ENCODE measurements at regions not wholly inside any gene's neighbourhood (a gene's known extent, or its start where the extent isn't known, plus 50 kb on each side); places are given as distances from the start of the nearest gene placed in this dataset.
"Not testable (repeated sequence)": the region's sequence is repeated elsewhere in the genome, so short reads cannot be mapped to it uniquely, and the experiment has no call there.

DNA sequence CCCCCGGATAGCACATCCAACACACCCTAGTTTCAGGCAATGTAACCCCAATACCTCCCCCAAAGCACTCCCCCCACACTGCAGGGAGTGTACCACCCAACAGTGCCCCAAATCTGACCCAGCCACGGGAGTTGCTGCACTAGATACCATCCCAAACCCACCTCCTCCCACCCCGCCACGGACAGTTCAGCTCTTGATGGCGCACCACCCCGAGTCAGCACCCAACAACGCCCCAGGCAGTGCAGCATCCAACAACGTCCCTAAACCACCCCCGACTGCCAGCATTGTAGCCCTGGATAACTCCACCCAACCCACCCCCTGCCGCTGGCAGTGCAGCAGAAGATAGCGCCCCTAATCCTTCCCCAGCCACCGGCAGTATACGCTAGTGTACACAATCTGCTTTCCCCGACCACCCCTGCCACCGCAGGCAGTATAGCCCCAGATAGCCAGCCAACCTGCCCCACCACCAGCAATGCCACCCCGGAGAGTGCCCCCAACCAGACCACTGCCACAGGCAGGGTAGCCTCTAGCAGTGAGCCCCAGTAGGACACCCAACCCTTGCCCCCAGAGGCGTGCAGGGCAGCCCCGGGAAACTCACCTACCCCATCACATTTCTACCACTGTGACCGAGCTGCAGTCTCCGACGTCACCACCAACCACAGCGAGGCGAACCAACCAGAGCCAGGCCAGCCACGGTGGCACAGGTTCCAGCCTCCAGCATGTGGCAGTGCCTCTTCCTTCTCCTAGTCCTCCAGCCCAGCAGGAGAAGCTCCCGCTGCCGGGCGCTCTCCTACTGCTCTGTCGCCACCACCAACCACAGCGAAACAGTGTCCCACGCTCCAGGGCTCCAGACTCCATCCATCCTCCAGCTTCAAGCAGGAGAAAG, 178.1 kb downstream of the POTEB3 start:
- no peak overlapping the region for H3K27ac ChIP-seq (ENCODE audit: insufficient read depth in 1 of 2, low read depth in 1 of 2, low read length in 2 of 2, poor library complexity in 1 of 2, severe bottlenecking in 2 of 2)
- no peaks in the 10 kb centered on the region for H3K36me3 ChIP-seq (ENCODE audit: control insufficient read depth in 4 of 4, insufficient read depth in 4 of 4, low read length in 3 of 4)
- POLR2A ChIA-PET = no interaction called here
- H3K9me3 ChIP-seq (ENCODE audit: control extremely low read depth in 1 of 5, control insufficient read depth in 4 of 5, insufficient read depth in 2 of 5, low read depth in 1 of 5, low read length in 4 of 5) = peaks cover 0 to 4% (median 0%) of the 10 kb centered on the region in 5 experiments
- WGBS (ENCODE audit: insufficient coverage) = 93% methylated on average over 29 of the region's 30 CpGs
- H3K4me1 ChIP-seq (ENCODE audit: control extremely low read depth in 1 of 4, control insufficient read depth in 4 of 4, insufficient read depth in 4 of 4, low read length in 3 of 4) = no peaks in the 10 kb centered on the region
- no peak overlapping the region for H3K4me3 ChIP-seq (ENCODE audit: control insufficient read depth in 1 of 7, extremely low read depth in 1 of 7, insufficient read depth in 4 of 7, low read depth in 2 of 7, low read length in 6 of 7)
- CTCF ChIA-PET = interaction anchor here (1.3 kb wide), 1 partner anchor 598 kb away, joined by 4 read pairs; no protein-coding TSS in a partner anchor
- DNase-seq = no peak
- peaks cover 0 to 8% (median 0%) of the 10 kb centered on the region in 5 experiments for H3K27me3 ChIP-seq (replicated peaks in 2 of 5; ENCODE audit: control insufficient read depth in 4 of 5, insufficient read depth in 5 of 5, low read length in 4 of 5)

DNA sequence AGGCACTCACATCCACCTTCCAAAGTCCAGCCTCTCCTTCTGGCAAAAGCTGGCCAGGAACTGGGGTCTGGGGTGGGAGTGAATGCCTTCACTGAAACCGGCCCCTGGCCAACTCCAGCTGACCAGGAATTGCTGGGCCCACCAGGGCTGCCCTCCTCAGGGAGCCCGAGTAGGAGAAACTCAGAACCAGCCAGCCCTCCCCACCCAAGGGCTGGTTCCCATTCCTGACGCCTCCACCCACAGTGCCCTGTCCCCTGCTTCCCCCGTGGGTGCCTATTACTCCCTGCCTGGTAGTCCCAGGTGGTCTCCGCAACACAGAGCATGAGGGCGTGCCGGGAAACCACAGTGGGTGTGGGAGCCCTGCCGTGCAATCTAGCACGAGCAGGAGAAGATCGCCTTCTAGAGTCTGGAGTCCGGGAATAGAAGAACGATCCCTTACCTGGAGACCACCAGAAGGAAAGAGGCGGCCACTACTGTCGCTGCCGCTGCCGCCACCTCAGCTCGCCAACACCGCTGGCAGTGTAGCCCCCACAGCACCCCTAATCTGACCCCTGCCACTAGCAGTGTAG, 178.8 kb downstream of the POTEB3 start:
- Histone ChIP-seq H3K36me3 (ENCODE audit: control insufficient read depth in 4 of 4, insufficient read depth in 4 of 4, low read length in 3 of 4) (no peaks in the 10 kb centered on the region), H3K9me3 (ENCODE audit: control extremely low read depth in 1 of 5, control insufficient read depth in 4 of 5, insufficient read depth in 2 of 5, low read depth in 1 of 5, low read length in 4 of 5) (peaks cover 0 to 4% (median 0%) of the 10 kb centered on the region in 5 experiments), H3K4me1 (ENCODE audit: control extremely low read depth in 1 of 4, control insufficient read depth in 4 of 4, insufficient read depth in 4 of 4, low read length in 3 of 4) (no peaks in the 10 kb centered on the region), H3K27me3 (replicated peaks in 2 of 5; ENCODE audit: control insufficient read depth in 4 of 5, insufficient read depth in 5 of 5, low read length in 4 of 5) (peaks cover 0 to 8% (median 0%) of the 10 kb centered on the region in 5 experiments), H3K27ac (ENCODE audit: insufficient read depth in 1 of 2, low read depth in 1 of 2, low read length in 2 of 2, poor library complexity in 1 of 2, severe bottlenecking in 2 of 2) (no peak overlapping the region), H3K4me3 (ENCODE audit: control insufficient read depth in 1 of 7, extremely low read depth in 1 of 7, insufficient read depth in 4 of 7, low read depth in 2 of 7, low read length in 6 of 7) (no peak overlapping the region)
- no peak for DNase-seq
- POLR2A ChIA-PET = no interaction called here
- CTCF ChIA-PET = interaction anchor here (1.3 kb wide), 1 partner anchor 597 kb away, joined by 4 read pairs; no protein-coding TSS in a partner anchor
- 88% methylated on average over 18 of the region's 18 CpGs for WGBS (ENCODE audit: insufficient coverage)

DNA sequence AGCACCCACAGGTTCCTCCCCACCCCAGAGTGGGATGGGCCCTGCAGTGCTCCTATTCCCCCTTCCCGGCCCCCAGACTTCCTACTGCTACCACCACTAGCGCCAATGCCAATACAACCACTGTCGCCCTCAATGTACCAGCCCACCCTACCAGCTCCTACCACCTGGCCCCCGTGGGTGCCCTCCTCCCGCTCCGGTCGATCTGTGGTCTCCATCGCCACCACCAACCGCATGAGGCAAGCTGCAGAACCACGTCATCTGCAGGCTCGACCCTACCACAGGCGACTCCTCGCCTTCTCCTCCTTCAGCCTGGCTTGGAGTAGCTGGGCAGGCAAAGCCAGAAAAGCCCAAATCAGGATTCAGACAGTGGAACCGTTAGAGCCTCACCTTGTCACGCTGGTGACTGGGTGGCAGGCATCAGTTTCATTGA, 179.3 kb downstream of the POTEB3 start:
- POLR2A ChIA-PET = no interaction called here
- CTCF ChIA-PET = no interaction called here
- Histone ChIP-seq H3K4me3 (ENCODE audit: control insufficient read depth in 1 of 7, extremely low read depth in 1 of 7, insufficient read depth in 4 of 7, low read depth in 2 of 7, low read length in 6 of 7) (no peak overlapping the region), H3K27ac (ENCODE audit: insufficient read depth in 1 of 2, low read depth in 1 of 2, low read length in 2 of 2, poor library complexity in 1 of 2, severe bottlenecking in 2 of 2) (no peak overlapping the region), H3K9me3 (ENCODE audit: control extremely low read depth in 1 of 5, control insufficient read depth in 4 of 5, insufficient read depth in 2 of 5, low read depth in 1 of 5, low read length in 4 of 5) (peaks cover 0 to 4% (median 0%) of the 10 kb centered on the region in 5 experiments), H3K36me3 (ENCODE audit: control insufficient read depth in 4 of 4, insufficient read depth in 4 of 4, low read length in 3 of 4) (no peaks in the 10 kb centered on the region), H3K4me1 (ENCODE audit: control extremely low read depth in 1 of 4, control insufficient read depth in 4 of 4, insufficient read depth in 4 of 4, low read length in 3 of 4) (no peaks in the 10 kb centered on the region), H3K27me3 (replicated peaks in 2 of 5; ENCODE audit: control insufficient read depth in 4 of 5, insufficient read depth in 5 of 5, low read length in 4 of 5) (peaks cover 0 to 8% (median 0%) of the 10 kb centered on the region in 5 experiments)
- no peak for DNase-seq
- 85% methylated on average over 15 of the region's 15 CpGs for WGBS (ENCODE audit: insufficient coverage)

DNA sequence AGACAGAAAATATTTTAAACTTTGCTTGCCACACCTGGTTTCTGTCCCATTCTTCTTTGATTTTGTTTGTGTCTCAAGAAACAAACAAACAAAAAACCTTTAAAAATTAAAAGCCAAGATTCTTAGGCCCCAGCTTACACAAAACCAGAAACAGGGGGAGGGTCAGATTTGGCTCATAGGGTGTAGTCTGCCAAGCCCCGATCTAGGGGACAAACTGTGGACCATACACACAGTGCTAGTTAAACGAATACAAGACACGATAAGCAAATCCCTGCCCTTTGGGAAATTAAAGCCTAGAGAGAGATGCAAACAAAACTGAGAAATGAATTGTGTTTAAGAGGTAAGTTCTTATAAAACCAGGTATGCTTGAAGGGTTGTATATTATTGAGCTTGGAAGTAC, 181.7 kb downstream of the POTEB3 start:
- H3K27me3 ChIP-seq (replicated peaks in 2 of 5; ENCODE audit: control insufficient read depth in 4 of 5, insufficient read depth in 5 of 5, low read length in 4 of 5); H3K4me1 ChIP-seq (ENCODE audit: control extremely low read depth in 1 of 4, control insufficient read depth in 4 of 4, insufficient read depth in 4 of 4, low read length in 3 of 4); H3K27ac ChIP-seq (ENCODE audit: insufficient read depth in 1 of 2, low read depth in 1 of 2, low read length in 2 of 2, poor library complexity in 1 of 2, severe bottlenecking in 2 of 2); POLR2A ChIA-PET; H3K4me3 ChIP-seq (ENCODE audit: control insufficient read depth in 1 of 7, extremely low read depth in 1 of 7, insufficient read depth in 4 of 7, low read depth in 2 of 7, low read length in 6 of 7); H3K36me3 ChIP-seq (ENCODE audit: control insufficient read depth in 4 of 4, insufficient read depth in 4 of 4, low read length in 3 of 4); H3K9me3 ChIP-seq (ENCODE audit: control extremely low read depth in 1 of 5, control insufficient read depth in 4 of 5, insufficient read depth in 2 of 5, low read depth in 1 of 5, low read length in 4 of 5); DNase-seq; CTCF ChIA-PET: not testable (repeated sequence)
- 89% methylated on average over 3 of the region's 3 CpGs for WGBS (ENCODE audit: insufficient coverage)

GRCh38 chr15:21249508-21250019, 190.7 kb downstream of the POTEB3 start:
- H3K4me1 ChIP-seq (ENCODE audit: control extremely low read depth in 1 of 4, control insufficient read depth in 4 of 4, insufficient read depth in 4 of 4, low read length in 3 of 4); H3K9me3 ChIP-seq (ENCODE audit: control extremely low read depth in 1 of 5, control insufficient read depth in 4 of 5, insufficient read depth in 2 of 5, low read depth in 1 of 5, low read length in 4 of 5); CTCF ChIA-PET; DNase-seq; H3K4me3 ChIP-seq (ENCODE audit: control insufficient read depth in 1 of 7, extremely low read depth in 1 of 7, insufficient read depth in 4 of 7, low read depth in 2 of 7, low read length in 6 of 7); H3K27me3 ChIP-seq (replicated peaks in 2 of 5; ENCODE audit: control insufficient read depth in 4 of 5, insufficient read depth in 5 of 5, low read length in 4 of 5); POLR2A ChIA-PET; H3K27ac ChIP-seq (ENCODE audit: insufficient read depth in 1 of 2, low read depth in 1 of 2, low read length in 2 of 2, poor library complexity in 1 of 2, severe bottlenecking in 2 of 2); H3K36me3 ChIP-seq (ENCODE audit: control insufficient read depth in 4 of 4, insufficient read depth in 4 of 4, low read length in 3 of 4): not testable (repeated sequence)
- WGBS (ENCODE audit: insufficient coverage) = no CpG with 5 or more reads among the region's 5 CpGs
